ENCODE measurements at regions not wholly inside any gene's neighbourhood (a gene's known extent, or its start where the extent isn't known, plus 50 kb on each side); places are given as distances from the start of the nearest gene placed in this dataset.

- H3K27me3 ChIP-seq (ENCODE audit: insufficient read depth, low read length), result no peaks in the 10 kb centered on the region
- no peak overlapping the region for H4K91ac ChIP-seq (ENCODE audit: insufficient read length, low read depth, low read length)
- no CpG with 5 or more reads among the region's 10 CpGs for WGBS (ENCODE audit: extremely low coverage, insufficient read length, low lambda C conversion rate)
- H4K8ac ChIP-seq (replicated peaks; ENCODE audit: insufficient read length, low read depth, low read length), result no peak overlapping the region
- Mint-ChIP-seq H3K4me1 (peaks cover 15 to 18% of the 10 kb centered on the region in 2 experiments), H3K27ac (no peak overlapping the region), H3K36me3 (ENCODE audit: insufficient read depth in 1 of 3, low read depth in 3 of 3) (no peaks in the 10 kb centered on the region), H3K4me3 (no peak overlapping the region), H3K9me3 (peaks cover 0 to 2% of the 10 kb centered on the region in 2 experiments; a peak in 1 of 5 replicates), H3K27me3 (ENCODE audit: low read depth) (peaks cover 2% of the 10 kb centered on the region)
- no peaks in the 10 kb centered on the region for H3K79me2 ChIP-seq (ENCODE audit: insufficient read depth, low read length)
- no peak overlapping the region for H3K23ac ChIP-seq (ENCODE audit: insufficient read length, low read depth, low read length)
- no peak overlapping the region for H3K14ac ChIP-seq (ENCODE audit: insufficient read depth, low read length)
- H3K9me3 ChIP-seq (ENCODE audit: control insufficient read depth, low read depth, low read length), result no peaks in the 10 kb centered on the region
- no peak overlapping the region for H2AFZ ChIP-seq (ENCODE audit: low read length)
- H3K4me2 ChIP-seq (ENCODE audit: insufficient read depth, insufficient read length, low read length), result no peak overlapping the region
- H3K56ac ChIP-seq (ENCODE audit: insufficient read length, low read depth, low read length), result no peak overlapping the region
- H4K20me1 ChIP-seq (ENCODE audit: control insufficient read depth, insufficient read depth, insufficient read length), result no peaks in the 10 kb centered on the region
- H2BK20ac ChIP-seq (ENCODE audit: low read depth, low read length, poor library complexity, severe bottlenecking), result no peak overlapping the region
- TF ChIP-seq CTCF (conservative IDR thresholded peaks at IDR 0.05), result no peak
- no peak overlapping the region for H3K9ac ChIP-seq (ENCODE audit: extremely low read depth, insufficient read length, low read length)
- no peak overlapping the region for H3K18ac ChIP-seq (ENCODE audit: insufficient read length, low read depth, low read length)
- no peaks in the 10 kb centered on the region for H3K79me1 ChIP-seq (ENCODE audit: insufficient read depth, low read depth, low read length, poor library complexity, severe bottlenecking)
- H2BK120ac ChIP-seq (ENCODE audit: low read depth, low read length, poor library complexity, severe bottlenecking), result no peak overlapping the region
- H3K4me1 ChIP-seq (ENCODE audit: insufficient read depth, low read length), result peaks cover 3% of the 10 kb centered on the region; the same call in 1 of the 2 replicates
- H3K4ac ChIP-seq (ENCODE audit: low read depth, low read length), result no peak overlapping the region
- no peaks in the 10 kb centered on the region for H3K23me2 ChIP-seq (ENCODE audit: insufficient read length, low read depth, low read length, poor library complexity, severe bottlenecking)
- H2AK5ac ChIP-seq (ENCODE audit: insufficient read length, low read length), result no peak overlapping the region
- no peak overlapping the region for H3T11ph ChIP-seq (ENCODE audit: low read length)
- no peak overlapping the region for H4K5ac ChIP-seq (ENCODE audit: insufficient read length, low read depth, low read length)
- no peak overlapping the region for H2BK15ac ChIP-seq (ENCODE audit: low read depth, low read length)
- no peak overlapping the region for H2BK12ac ChIP-seq (ENCODE audit: insufficient read length, low read depth, low read length)
- H2BK5ac ChIP-seq (ENCODE audit: insufficient read length, low read length), result no peak overlapping the region
- no peak for DNase-seq
- no peak overlapping the region for H3K27ac ChIP-seq (ENCODE audit: insufficient read length, low read depth, low read length)
These were observed 899.3 kb downstream of the UQCRFS1 start for GRCh38 chr19:28313633-28314032.
